ENCODE measurements at regions not wholly inside any gene's neighbourhood (a gene's known extent, or its start where the extent isn't known, plus 50 kb on each side); places are given as distances from the start of the nearest gene placed in this dataset.

GRCh38 chr22:48752451-48753380 lies 1075.0 kb downstream of the BRD1 start:
- no peaks in the 10 kb centered on the region for H3K27me3 ChIP-seq (ENCODE audit: control insufficient read depth in 1 of 2, insufficient read depth in 2 of 2, low read length in 2 of 2)
- no peak overlapping the region for H3K4me3 ChIP-seq (ENCODE audit: low read depth in 1 of 2, low read length in 2 of 2)

GRCh38 chr22:48751539-48752437 lies 1075.9 kb downstream of the BRD1 start:
- H3K4me3 ChIP-seq (ENCODE audit: low read depth in 1 of 2, low read length in 2 of 2), result no peak overlapping the region
- no peaks in the 10 kb centered on the region for H3K27me3 ChIP-seq (ENCODE audit: control insufficient read depth in 1 of 2, insufficient read depth in 2 of 2, low read length in 2 of 2)
- no peak overlapping the region for H3K27ac ChIP-seq (ENCODE audit: low read depth, low read length)
- H3K9ac ChIP-seq (ENCODE audit: low read length), result no peak overlapping the region
- H3K4me1 ChIP-seq (ENCODE audit: insufficient read depth, low read length), result no peaks in the 10 kb centered on the region
- no peaks in the 10 kb centered on the region for H3K9me3 ChIP-seq (ENCODE audit: low read length)
- no peaks in the 10 kb centered on the region for H3K36me3 ChIP-seq (ENCODE audit: insufficient read depth, low read length)

More at GRCh38 chr22:48752451-48753380, 1075.0 kb downstream of the BRD1 start:
- H3K9me3 ChIP-seq (ENCODE audit: low read length), result no peaks in the 10 kb centered on the region
- no peak overlapping the region for H3K9ac ChIP-seq (ENCODE audit: low read length)
- no peaks in the 10 kb centered on the region for H3K36me3 ChIP-seq (ENCODE audit: insufficient read depth, low read length)
- H3K27ac ChIP-seq (ENCODE audit: low read depth, low read length), result no peak overlapping the region
- no peaks in the 10 kb centered on the region for H3K4me1 ChIP-seq (ENCODE audit: insufficient read depth, low read length)

DNA sequence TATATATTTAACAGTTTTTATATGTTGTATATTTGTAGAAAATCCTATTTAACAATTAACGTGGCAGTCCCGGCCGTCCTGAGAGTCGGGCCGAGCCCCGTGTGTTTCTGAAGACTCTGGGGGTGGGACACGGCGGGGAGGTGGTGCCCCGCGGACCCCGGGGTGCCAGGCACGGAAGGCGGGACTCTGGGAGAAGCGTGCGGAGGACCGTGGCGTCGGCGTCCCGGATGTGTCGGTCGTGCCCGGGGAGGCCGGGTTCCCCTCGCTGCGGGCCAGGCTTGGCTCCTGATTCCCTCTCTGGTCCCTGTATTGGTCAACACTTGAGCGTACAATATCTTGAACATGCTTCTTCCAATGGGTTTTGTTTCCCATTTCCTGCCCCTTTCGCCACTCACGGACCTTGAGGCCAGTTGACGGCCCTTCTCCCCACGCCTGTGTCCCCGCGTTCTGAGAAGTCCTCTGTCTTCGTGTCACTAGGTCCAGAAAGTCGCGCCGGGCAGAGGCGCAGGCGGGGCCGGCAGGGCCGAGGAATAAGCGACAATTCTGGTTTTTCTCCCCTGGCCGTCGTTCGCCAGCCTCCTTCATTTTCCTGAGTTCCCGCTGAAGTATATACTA lies 1076.7 kb downstream of the BRD1 start:
- no peaks in the 10 kb centered on the region for H3K4me1 ChIP-seq (ENCODE audit: insufficient read depth, low read length)
- no peaks in the 10 kb centered on the region for H3K36me3 ChIP-seq (ENCODE audit: insufficient read depth, low read length)
- H3K27me3 ChIP-seq (ENCODE audit: control insufficient read depth in 1 of 2, insufficient read depth in 2 of 2, low read length in 2 of 2), result no peaks in the 10 kb centered on the region
- H3K4me3 ChIP-seq (ENCODE audit: low read depth in 1 of 2, low read length in 2 of 2), result no peak overlapping the region
- H3K9ac ChIP-seq (ENCODE audit: low read length), result no peak overlapping the region
- H3K9me3 ChIP-seq (ENCODE audit: low read length), result no peaks in the 10 kb centered on the region
- H3K27ac ChIP-seq (ENCODE audit: low read depth, low read length), result no peak overlapping the region

DNA sequence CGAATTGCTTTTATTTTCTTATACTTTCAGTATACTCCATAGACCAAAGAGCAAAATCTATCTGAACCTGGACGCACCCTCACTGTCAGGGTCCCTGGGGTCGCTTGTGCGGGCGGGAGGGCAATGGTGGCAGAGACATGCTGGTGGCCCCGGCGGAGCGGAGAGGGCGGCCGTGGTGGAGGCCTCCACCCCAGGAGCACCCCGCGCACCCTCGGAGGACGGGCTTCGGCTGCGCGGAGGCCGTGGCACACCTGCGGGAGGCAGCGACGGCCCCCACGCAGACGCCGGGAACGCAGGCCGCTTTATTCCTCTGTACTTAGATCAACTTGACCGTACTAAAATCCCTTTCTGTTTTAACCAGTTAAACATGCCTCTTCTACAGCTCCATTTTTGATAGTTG lies 1077.4 kb downstream of the BRD1 start:
- Histone ChIP-seq H3K36me3 (ENCODE audit: insufficient read depth, low read length) (no peaks in the 10 kb centered on the region), H3K4me1 (ENCODE audit: insufficient read depth, low read length) (no peaks in the 10 kb centered on the region), H3K9ac (ENCODE audit: low read length) (no peak overlapping the region), H3K27ac (ENCODE audit: low read depth, low read length) (no peak overlapping the region), H3K4me3 (ENCODE audit: low read depth in 1 of 2, low read length in 2 of 2) (no peak overlapping the region), H3K9me3 (ENCODE audit: low read length) (no peaks in the 10 kb centered on the region), H3K27me3 (ENCODE audit: control insufficient read depth in 1 of 2, insufficient read depth in 2 of 2, low read length in 2 of 2) (no peaks in the 10 kb centered on the region)

DNA sequence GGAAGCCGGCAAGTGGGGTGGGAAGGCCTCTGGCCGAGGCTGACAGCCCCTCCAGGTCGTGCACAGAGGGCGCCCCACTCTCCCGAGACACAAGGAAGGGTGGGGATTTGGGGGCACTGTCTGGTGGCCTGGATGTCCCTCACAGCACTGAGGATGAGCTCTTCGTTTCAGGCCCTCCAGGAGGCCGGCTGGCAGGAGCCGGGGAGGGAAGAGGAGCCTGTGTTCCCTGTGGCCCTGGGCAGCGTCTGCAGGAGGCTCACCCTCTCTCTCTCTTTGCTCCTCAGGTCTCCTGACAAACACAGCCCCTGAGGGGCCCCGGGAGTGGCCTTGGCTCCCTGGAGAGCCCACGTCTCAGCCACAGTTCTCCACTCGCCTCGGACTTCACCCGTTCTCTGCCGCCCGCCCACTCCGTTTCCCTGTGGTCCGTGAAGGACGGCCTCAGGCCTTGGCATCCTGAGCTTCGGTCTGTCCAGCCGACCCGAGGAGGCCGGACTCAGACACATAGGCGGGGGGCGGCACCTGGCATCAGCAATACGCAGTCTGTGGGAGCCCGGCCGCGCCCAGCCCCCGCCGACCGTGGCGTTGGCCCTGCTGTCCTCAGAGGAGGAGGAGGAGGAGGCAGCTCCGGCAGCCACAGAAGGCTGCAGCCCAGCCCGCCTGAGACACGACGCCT lies 1078.0 kb downstream of the BRD1 start:
- Histone ChIP-seq H3K4me1 (ENCODE audit: insufficient read depth, low read length) (no peaks in the 10 kb centered on the region), H3K36me3 (ENCODE audit: insufficient read depth, low read length) (no peaks in the 10 kb centered on the region), H3K27ac (ENCODE audit: low read depth, low read length) (no peak overlapping the region), H3K9ac (ENCODE audit: low read length) (no peak overlapping the region), H3K9me3 (ENCODE audit: low read length) (no peaks in the 10 kb centered on the region), H3K27me3 (ENCODE audit: control insufficient read depth in 1 of 2, insufficient read depth in 2 of 2, low read length in 2 of 2) (no peaks in the 10 kb centered on the region), H3K4me3 (ENCODE audit: low read depth in 1 of 2, low read length in 2 of 2) (no peak overlapping the region)

DNA sequence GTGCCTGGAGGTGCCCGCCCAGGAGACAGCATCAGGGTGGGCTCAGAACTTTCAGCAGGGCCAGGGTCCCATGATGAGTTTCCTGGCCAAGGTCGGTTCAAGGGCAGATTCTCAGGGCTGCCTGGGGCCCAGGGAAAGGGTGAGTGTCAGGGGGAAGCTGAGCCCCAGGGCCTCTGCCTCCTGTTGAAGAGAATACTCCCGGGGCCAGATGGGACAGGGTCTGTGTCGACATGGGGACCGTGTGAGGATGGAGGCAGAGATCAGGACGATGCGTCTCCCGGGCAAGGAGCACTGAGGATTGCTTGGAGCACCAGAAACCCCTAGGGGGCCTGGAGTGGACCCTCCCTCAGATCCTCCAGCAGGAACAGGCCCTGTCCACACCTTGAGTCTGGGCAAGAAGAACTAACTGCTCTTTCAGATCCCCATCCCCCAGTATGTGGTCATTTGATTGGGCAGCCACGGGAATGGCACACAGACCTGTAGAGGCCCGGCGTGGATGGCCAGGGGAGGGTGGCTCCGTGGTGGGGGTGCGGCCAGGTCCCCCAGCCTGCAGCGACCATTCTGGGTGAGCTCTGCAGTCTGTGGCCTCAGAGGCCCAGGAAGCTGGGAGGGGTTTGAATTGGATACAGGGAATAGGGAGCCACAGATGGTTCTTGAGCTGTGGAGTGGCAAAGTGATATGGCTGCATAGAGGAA lies 1078.7 kb downstream of the BRD1 start:
- Histone ChIP-seq H3K27ac (ENCODE audit: low read depth, low read length) (no peak overlapping the region), H3K4me3 (ENCODE audit: low read depth in 1 of 2, low read length in 2 of 2) (no peak overlapping the region), H3K9ac (ENCODE audit: low read length) (no peak overlapping the region), H3K27me3 (ENCODE audit: control insufficient read depth in 1 of 2, insufficient read depth in 2 of 2, low read length in 2 of 2) (no peaks in the 10 kb centered on the region), H3K36me3 (ENCODE audit: insufficient read depth, low read length) (no peaks in the 10 kb centered on the region), H3K9me3 (ENCODE audit: low read length) (no peaks in the 10 kb centered on the region), H3K4me1 (ENCODE audit: insufficient read depth, low read length) (no peaks in the 10 kb centered on the region)

DNA sequence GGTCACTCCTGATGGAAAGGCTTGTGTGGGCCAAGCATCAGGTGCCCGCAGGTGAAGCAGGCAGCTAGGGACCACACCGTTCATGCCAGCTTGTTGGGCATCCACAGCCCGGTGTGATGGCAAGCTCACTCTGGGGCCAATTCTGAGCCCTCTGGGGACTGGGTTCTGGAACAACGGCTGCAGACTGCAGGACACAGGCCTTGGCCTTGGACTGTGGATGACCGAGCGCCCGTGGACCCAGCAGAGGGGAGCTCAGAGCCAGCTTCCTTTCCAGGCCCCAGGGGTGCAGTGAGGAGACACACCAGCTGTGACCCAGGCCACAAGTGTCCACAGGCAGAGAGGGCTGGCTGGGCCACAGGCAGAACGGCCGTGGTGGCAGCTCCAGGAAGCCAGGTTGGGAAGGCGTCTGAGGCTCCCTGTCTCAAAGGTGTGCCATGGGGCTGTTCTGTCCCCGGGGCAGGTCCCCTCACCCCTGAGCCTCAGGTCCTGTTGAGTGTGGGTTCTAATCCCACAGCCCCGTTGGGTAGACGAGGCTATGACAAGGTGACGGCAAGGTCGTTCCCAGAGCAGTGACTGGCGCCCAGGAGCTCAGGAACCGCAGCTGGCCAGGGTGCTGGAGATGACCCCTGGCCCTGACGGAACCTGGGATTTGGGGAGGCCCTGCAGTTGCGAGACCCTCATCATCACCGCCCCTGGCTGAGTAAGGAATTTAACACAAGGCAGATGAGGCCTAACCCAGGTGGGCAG lies 1079.4 kb downstream of the BRD1 start:
- H3K4me1 ChIP-seq (ENCODE audit: insufficient read depth, low read length), result no peaks in the 10 kb centered on the region
- no peak overlapping the region for H3K4me3 ChIP-seq (ENCODE audit: low read depth in 1 of 2, low read length in 2 of 2)
- H3K27me3 ChIP-seq (ENCODE audit: control insufficient read depth in 1 of 2, insufficient read depth in 2 of 2, low read length in 2 of 2), result no peaks in the 10 kb centered on the region
- H3K36me3 ChIP-seq (ENCODE audit: insufficient read depth, low read length), result no peaks in the 10 kb centered on the region
- H3K27ac ChIP-seq (ENCODE audit: low read depth, low read length), result no peak overlapping the region
- H3K9ac ChIP-seq (ENCODE audit: low read length), result no peak overlapping the region
- no peaks in the 10 kb centered on the region for H3K9me3 ChIP-seq (ENCODE audit: low read length)

- Histone ChIP-seq H3K27me3 (ENCODE audit: control insufficient read depth in 1 of 2, insufficient read depth in 2 of 2, low read length in 2 of 2) (no peaks in the 10 kb centered on the region), H3K27ac (ENCODE audit: low read depth, low read length) (no peak overlapping the region), H3K4me3 (ENCODE audit: low read depth in 1 of 2, low read length in 2 of 2) (no peak overlapping the region), H3K36me3 (ENCODE audit: insufficient read depth, low read length) (no peaks in the 10 kb centered on the region), H3K9ac (ENCODE audit: low read length) (no peak overlapping the region), H3K4me1 (ENCODE audit: insufficient read depth, low read length) (no peaks in the 10 kb centered on the region), H3K9me3 (ENCODE audit: low read length) (no peaks in the 10 kb centered on the region)
Measured at GRCh38 chr22:48746789-48747425, 1080.8 kb downstream of the BRD1 start.

GRCh38 chr22:48745842-48746788 lies 1081.6 kb downstream of the BRD1 start:
- no peak overlapping the region for H3K9ac ChIP-seq (ENCODE audit: low read length)
- no peaks in the 10 kb centered on the region for H3K36me3 ChIP-seq (ENCODE audit: insufficient read depth, low read length)
- H3K4me1 ChIP-seq (ENCODE audit: insufficient read depth, low read length), result no peaks in the 10 kb centered on the region
- no peaks in the 10 kb centered on the region for H3K27me3 ChIP-seq (ENCODE audit: control insufficient read depth in 1 of 2, insufficient read depth in 2 of 2, low read length in 2 of 2)
- no peak overlapping the region for H3K27ac ChIP-seq (ENCODE audit: low read depth, low read length)
- H3K4me3 ChIP-seq (ENCODE audit: low read depth in 1 of 2, low read length in 2 of 2), result no peak overlapping the region
- H3K9me3 ChIP-seq (ENCODE audit: low read length), result no peaks in the 10 kb centered on the region
